Stomach (tissue), 8 donors: ENCODE measurements at regions not wholly inside any gene's neighbourhood (a gene's known extent, or its start where the extent isn't known, plus 50 kb on each side); places are given as distances from the start of the nearest gene placed in this dataset.

Experiments used
- DNase-seq, 2 donors: peaks; one replicate each; pipeline versions ENCODE4 v3.0.0 to v3.0.0-alpha.2; 2013 to 2019
- H3K27ac ChIP-seq, 5 donors: fragments of 200-600 bp in 4 of 5; sonication (generic) in 4 of 5; one replicate each; pipeline ENCODE4 v1.5.1; 2013 to 2019; ENCODE audit warnings: mild to moderate bottlenecking in 1 of 5, moderate library complexity in 1 of 5
- H3K27me3 ChIP-seq, 3 donors: fragments of 200-600 bp; sonication (generic); one replicate each; pipeline ENCODE4 v1.5.1; 2017 to 2019; ENCODE audit warnings: mixed run types in 1 of 3
- H3K36me3 ChIP-seq, 4 donors: fragments of 200-600 bp; sonication (generic); 1 replicate in 3 of 4; 2 replicates in 1 of 4; pipeline ENCODE4 v1.5.1; 2016 to 2019
- H3K4me1 ChIP-seq, 4 donors: fragments of 200-600 bp; sonication (generic); one replicate each; pipeline ENCODE4 v1.5.1; 2016 to 2019
- H3K4me3 ChIP-seq, 4 donors: fragments of 200-600 bp; sonication (generic) in 3 of 4; one replicate each; pipeline ENCODE4 v1.5.1; 2016 to 2019; ENCODE audit warnings: mild to moderate bottlenecking in 1 of 4
- H3K9me3 ChIP-seq, 4 donors: fragments of 200-600 bp; sonication (generic); one replicate each; pipeline ENCODE4 v1.5.1; 2016 to 2019
- CTCF ChIP-seq, 7 experiments: fragments of 450-650 bp in 4 of 7; fragments of 200-600 bp in 3 of 7; sonication (generic) in 3 of 7; IDR thresholded peaks; one replicate each; pipeline ENCODE4 v1.5.1; 2016 to 2019; ENCODE audit warnings: antibody characterized with exemption in 7 of 7, control low read depth in 2 of 7, mild to moderate bottlenecking in 1 of 7
- EP300 ChIP-seq: sonication (generic); formaldehyde crosslinking; IDR thresholded peaks from one replicate; pipeline ENCODE4 v1.6.1; 2017; ENCODE audit warnings: antibody characterized with exemption
- POLR2A ChIP-seq, 4 donors: fragments of 450-650 bp; IDR thresholded peaks; one replicate each; pipeline ENCODE4 v1.6.1; 2016; ENCODE audit warnings: antibody characterized with exemption in 4 of 4, control low read depth in 2 of 4, mild to moderate bottlenecking in 1 of 4, moderate library complexity in 1 of 4
- POLR2AphosphoS5 ChIP-seq, 3 donors: sonication (generic); formaldehyde crosslinking; IDR thresholded peaks; one replicate each; pipeline ENCODE4 v1.6.1; 2016; ENCODE audit warnings: antibody characterized with exemption in 3 of 3
- WGBS, 5 donors: extraction: QIAGEN DNeasy Blood & Tissue Kit in 3 of 5; methylation state at CpG; one replicate each; pipeline versions ENCODE4 v1.1.5 to v1.1.7; 2013 to 2018; 5-methylcytosine and 5-hydroxymethylcytosine counted together
- intact Hi-C: fragments of 100-400 bp; cut with DNase I; formaldehyde crosslinking; loops from one replicate; pipeline ENCODE4 v1.15.1; 2023; ENCODE audit warnings: low total_unique reads
- donor health status: healthy with polysubstance abuse.
- donor health status: Bipolar disorder and iron deficiency.
- donor health status: healthy.

DNA sequence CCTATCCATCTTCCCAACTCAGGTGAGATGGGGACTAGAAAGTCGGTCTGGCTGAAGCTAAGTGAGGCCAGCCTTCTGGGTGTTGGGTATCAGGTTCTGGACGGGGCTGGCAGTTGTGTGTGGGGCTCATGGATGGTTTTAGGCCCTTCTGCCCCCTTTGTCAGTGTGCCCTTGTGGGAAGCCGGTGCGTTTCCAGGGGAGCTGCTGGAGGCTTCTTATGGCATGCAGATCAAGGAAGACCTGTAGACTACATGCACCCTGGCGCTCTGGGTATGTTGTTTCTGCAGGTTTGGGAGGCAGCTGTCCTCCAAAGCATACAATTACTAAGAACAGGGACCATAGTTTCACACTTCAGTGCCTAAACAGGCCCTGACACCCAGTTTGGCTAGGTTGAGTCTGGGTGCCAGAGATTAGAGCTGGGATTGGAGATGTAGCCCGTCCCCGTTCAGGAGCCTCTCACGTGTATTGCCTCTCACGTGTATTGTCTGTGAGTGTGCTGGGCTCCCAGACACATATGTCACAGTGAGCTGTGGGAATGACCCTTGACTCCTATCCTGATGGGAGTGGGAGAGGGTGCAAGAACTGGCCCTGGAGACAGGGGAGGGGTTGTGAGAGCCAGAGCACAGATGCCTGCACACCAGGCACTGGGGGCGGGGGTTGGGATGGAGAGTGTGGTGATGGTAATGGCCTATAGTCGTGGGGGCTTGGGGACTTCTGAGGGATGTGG, 84.4 kb downstream of the SLC25A47 start:
- H3K27ac ChIP-seq, result no peak overlapping the region
- no peaks in the 10 kb centered on the region for H3K9me3 ChIP-seq
- 89 to 95% (median 94%) methylated on average over 11 of the region's 11 CpGs for WGBS, 5 donors
- intact Hi-C loops, result no loop called here
- H3K27me3 ChIP-seq, result no peaks in the 10 kb centered on the region
- H3K36me3 ChIP-seq, result no peaks in the 10 kb centered on the region
- no peak for DNase-seq
- H3K4me3 ChIP-seq, result no peak overlapping the region
- TF ChIP-seq POLR2A (IDR thresholded peaks at IDR 0.05) (no peak), POLR2AphosphoS5 (IDR thresholded peaks at IDR 0.05) (no peak), CTCF (IDR thresholded peaks at IDR 0.05) (no peak), EP300 (no peak)
- peaks cover 14 to 35% (median 17%) of the 10 kb centered on the region in 4 donors for H3K4me1 ChIP-seq

GRCh38 chr14:100408350-100409002, 85.3 kb downstream of the SLC25A47 start:
- H3K27me3 ChIP-seq, result no peaks in the 10 kb centered on the region
- WGBS, 5 donors, result 76 to 83% (median 78%) methylated on average over 10 of the region's 10 CpGs
- peaks cover 14 to 32% (median 17%) of the 10 kb centered on the region in 4 donors for H3K4me1 ChIP-seq
- no peak overlapping the region for H3K27ac ChIP-seq
- TF ChIP-seq POLR2AphosphoS5 (IDR thresholded peaks at IDR 0.05) (peak in 1 of 3 donors; percentile 4), EP300 (no peak)
- H3K36me3 ChIP-seq, result no peaks in the 10 kb centered on the region
- no peak for DNase-seq
- no peak overlapping the region for H3K4me3 ChIP-seq
- no peaks in the 10 kb centered on the region for H3K9me3 ChIP-seq
- intact Hi-C loops, result no loop called here

DNA sequence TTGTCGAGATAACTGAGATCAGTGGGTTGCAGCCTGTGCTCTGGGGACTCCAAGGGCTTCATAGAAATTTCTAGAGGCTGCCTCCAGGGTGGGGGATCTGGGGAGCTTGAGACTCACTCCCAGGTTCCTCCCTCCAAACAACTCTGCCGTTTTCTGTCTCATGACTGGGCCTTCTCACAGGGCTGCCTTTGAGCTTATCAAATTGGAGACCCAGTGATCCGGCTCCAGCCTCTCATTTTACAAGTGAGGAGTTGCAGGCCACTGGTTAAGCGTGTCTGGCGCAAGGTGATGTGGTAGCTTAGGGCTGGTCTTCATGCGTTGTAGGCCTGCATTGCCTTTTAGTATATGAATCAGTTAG, 85.8 kb downstream of the SLC25A47 start:
- peaks cover 14 to 32% (median 17%) of the 10 kb centered on the region in 4 donors for H3K4me1 ChIP-seq
- TF ChIP-seq CTCF (IDR thresholded peaks at IDR 0.05) (no peak), POLR2A (IDR thresholded peaks at IDR 0.05) (no peak)

DNA sequence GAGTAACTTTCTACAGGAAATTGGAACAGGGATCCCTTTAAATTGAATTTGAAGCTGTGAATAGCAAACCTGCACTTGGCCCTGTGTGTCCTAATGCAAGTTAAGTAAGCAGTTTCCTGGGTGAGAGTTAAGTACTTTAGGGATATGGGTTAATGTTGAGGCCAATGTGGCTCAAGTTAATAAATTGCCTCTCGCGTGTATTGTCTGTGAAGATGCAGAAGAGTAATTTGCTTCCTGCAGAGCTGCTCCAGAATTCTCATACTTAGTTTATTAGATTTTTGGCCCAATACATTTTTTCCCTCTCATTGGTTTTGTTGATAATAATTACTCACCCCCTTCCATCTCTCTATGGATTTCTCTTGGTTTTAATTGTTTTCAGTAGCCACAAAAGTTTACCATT, 86.5 kb downstream of the SLC25A47 start:
- Histone ChIP-seq H3K27me3 (no peaks in the 10 kb centered on the region), H3K4me3 (no peak overlapping the region), H3K4me1 (peaks cover 14 to 32% (median 17%) of the 10 kb centered on the region in 4 donors), H3K27ac (no peak overlapping the region), H3K9me3 (no peaks in the 10 kb centered on the region), H3K36me3 (no peaks in the 10 kb centered on the region)
- intact Hi-C loops, result no loop called here
- DNase-seq, result no peak
- WGBS, 5 donors, result 76 to 89% (median 84%) methylated on average over 2 of the region's 2 CpGs
- TF ChIP-seq POLR2AphosphoS5 (IDR thresholded peaks at IDR 0.05) (no peak), EP300 (no peak), CTCF (IDR thresholded peaks at IDR 0.05) (no peak), POLR2A (IDR thresholded peaks at IDR 0.05) (no peak)

More for the DNA sequence above, 85.8 kb downstream of the SLC25A47 start:
- no peaks in the 10 kb centered on the region for H3K27me3 ChIP-seq
- intact Hi-C loops, result no loop called here
- no peak overlapping the region for H3K4me3 ChIP-seq
- no peaks in the 10 kb centered on the region for H3K36me3 ChIP-seq
- H3K9me3 ChIP-seq, result no peaks in the 10 kb centered on the region
- DNase-seq, result no peak
- no peak overlapping the region for H3K27ac ChIP-seq
- 85 to 91% (median 87%) methylated on average over 6 of the region's 6 CpGs for WGBS, 5 donors

- Histone ChIP-seq H3K4me3 (no peak overlapping the region), H3K27ac (no peak overlapping the region), H3K4me1 (peaks cover 14 to 32% (median 17%) of the 10 kb centered on the region in 4 donors), H3K9me3 (no peaks in the 10 kb centered on the region), H3K36me3 (no peaks in the 10 kb centered on the region), H3K27me3 (no peaks in the 10 kb centered on the region)
- intact Hi-C loops, result no loop called here
- WGBS, 5 donors, result 79 to 91% (median 89%) methylated on average over 8 of the region's 8 CpGs
- TF ChIP-seq EP300 (no peak), POLR2A (IDR thresholded peaks at IDR 0.05) (no peak), CTCF (IDR thresholded peaks at IDR 0.05) (no peak), POLR2AphosphoS5 (IDR thresholded peaks at IDR 0.05) (no peak)
- DNase-seq, result no peak
Observed at GRCh38 chr14:100410056-100410565, 87.0 kb downstream of the SLC25A47 start.
